GM18951 (cell line): ENCODE measurements at regions not wholly inside any gene's neighbourhood (a gene's known extent, or its start where the extent isn't known, plus 50 kb on each side); places are given as distances from the start of the nearest gene placed in this dataset.

Experiments used
- POLR2A ChIP-seq: IDR thresholded peaks from 4 replicates; pipeline ENCODE4 v1.6.1; 2011; ENCODE audit warnings: mild to moderate bottlenecking; ENCODE audit not compliant: insufficient read length, insufficient read depth; ENCODE audit errors: extremely low read depth
- in situ Hi-C: fragments of 300-500 bp; cut with MboI; formaldehyde crosslinking; loops from one replicate; pipeline ENCODE4 v1.12.0; 2022; ENCODE audit warnings: low sequenced_read_pairs, mixed read lengths, inconsistent platforms; ENCODE audit not compliant: unreplicated experiment

- in situ Hi-C loops, result no loop called here
Observed at GRCh38 chr10:78746155-78746763, 322.5 kb upstream of the ZMIZ1 start.

DNA sequence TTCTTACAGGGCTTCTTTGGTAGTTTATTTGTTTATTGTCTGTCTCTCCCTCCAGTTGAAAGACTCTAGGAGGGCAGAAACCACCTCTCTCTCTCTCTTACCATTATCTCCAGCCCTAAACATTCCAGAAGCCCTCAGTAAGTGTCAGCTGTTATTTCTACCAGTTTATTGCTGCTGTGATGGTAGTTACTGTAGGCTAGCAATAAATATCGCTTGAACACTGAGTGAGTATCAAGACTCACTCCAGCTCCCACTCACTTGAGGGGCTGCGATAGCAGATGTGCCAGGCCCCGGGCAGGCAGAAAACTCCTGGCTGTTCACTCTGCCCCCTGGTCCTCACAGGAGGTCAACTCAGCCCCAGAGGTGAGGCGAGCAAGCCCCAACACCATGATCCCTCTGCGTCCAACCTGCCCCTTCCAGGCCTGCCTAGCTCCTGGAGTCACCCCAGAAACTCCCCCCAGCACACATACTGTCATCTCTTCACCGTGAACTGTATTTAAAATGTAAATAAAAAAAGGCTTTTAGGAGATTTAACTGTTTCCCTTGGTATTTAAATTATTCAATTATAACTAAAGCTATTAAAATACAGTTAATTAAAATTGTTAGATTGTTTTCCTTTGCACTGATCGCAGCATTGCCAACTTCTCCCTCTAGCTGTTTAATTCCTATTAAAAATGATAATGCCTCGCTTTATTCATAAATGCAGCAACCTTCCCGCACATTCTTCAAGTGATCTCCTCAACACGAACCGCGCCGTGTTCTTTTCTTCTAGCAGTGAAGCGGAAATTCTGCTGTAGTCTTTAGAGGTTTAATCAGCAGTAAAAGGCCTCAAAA, 321.1 kb upstream of the ZMIZ1 start:
- no peak for TF ChIP-seq POLR2A
- in situ Hi-C loops, result no loop called here

More at GRCh38 chr10:78746155-78746763, 322.5 kb upstream of the ZMIZ1 start:
- TF ChIP-seq POLR2A, result no peak

- in situ Hi-C loops, result no loop called here
- TF ChIP-seq POLR2A, result no peak
Observed at GRCh38 chr10:78748235-78748533, 320.6 kb upstream of the ZMIZ1 start.

- TF ChIP-seq POLR2A, result no peak
- in situ Hi-C loops, result no loop called here
Observed at GRCh38 chr10:78749200-78749599, 319.6 kb upstream of the ZMIZ1 start.

GRCh38 chr10:78749898-78750297, 318.9 kb upstream of the ZMIZ1 start:
- no peak for TF ChIP-seq POLR2A
- in situ Hi-C loops, result no loop called here

GRCh38 chr10:78750418-78750817, 318.3 kb upstream of the ZMIZ1 start:
- TF ChIP-seq POLR2A, result no peak
- in situ Hi-C loops, result no loop called here

DNA sequence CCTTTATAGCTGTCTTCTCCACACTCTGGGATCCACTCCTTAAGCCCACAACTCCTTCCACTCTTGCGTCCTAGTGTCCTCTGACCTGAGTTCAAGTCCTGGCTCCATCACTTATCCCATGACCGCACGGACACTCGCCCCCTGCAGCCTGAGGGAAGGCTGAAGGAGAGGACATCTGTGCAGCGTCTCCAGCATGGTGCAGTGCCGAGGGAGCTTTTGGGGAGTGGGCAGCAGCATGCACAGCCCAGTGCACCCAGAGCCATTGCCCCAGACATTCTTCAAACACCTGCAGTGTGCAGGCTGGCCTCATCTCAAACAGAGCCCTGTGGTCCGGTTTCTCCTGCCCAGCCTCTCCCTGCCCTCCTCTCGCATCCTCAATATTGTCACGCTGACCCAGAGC, 317.1 kb upstream of the ZMIZ1 start:
- no peak for TF ChIP-seq POLR2A
- in situ Hi-C loops, result no loop called here

DNA sequence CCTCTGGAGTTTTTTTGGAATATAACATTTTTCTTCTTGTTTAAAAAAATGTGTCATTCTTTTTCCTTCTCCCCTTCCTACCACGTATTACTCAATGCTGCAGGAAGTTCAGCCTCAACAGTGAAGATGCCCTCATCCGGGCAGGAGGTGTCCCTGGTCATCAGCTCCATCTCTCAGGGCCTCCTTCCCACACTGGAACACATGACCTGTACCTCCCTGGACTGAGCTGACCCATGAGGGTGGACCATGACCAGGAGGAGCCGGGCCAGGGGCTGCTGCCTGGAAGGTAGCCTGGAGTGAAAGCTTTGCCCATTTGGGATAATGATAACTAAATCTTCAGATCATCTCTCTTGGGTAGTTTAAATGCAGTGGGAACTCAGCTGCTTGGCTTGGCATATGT, 316.5 kb upstream of the ZMIZ1 start:
- in situ Hi-C loops, result no loop called here
- no peak for TF ChIP-seq POLR2A

GRCh38 chr10:78752708-78753107, 316.1 kb upstream of the ZMIZ1 start:
- no peak for TF ChIP-seq POLR2A
- in situ Hi-C loops, result no loop called here

DNA sequence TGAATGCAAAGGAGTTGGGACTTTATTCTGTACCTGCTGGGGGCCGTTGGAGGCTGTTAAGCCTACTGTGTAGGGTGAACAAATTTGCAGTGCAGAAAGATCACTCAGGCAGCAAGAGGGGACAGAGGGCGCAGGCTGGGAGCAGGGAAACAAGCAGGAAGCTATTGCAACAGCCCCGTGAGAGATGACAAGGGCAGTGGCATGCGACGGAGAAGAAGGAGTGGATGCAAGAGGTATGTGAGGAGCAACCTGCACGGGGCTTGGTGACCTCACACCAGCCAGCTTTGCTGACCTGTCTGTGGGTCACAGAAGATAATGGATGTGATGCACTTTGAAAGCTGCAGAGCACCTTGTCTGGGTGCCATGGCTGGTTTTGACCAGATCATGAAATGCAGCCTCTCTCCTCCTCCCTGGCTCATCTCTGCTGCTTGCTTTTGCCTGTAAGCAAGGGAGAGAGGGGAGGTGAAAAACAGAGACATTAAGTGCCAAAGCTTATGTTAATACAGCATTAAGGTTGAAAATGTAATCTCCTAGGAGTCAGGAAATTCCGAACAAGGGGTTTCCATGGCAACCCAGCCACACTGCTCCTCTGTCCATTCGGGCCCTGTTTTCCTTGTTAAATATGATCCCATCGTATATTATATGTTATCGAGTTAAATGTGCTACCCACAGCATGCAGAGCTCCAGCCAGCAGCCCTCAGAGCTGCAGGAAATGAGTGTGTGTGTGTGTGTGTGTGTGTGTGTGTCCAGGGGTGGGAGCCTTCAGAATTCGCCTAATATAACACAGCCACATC, 314.3 kb upstream of the ZMIZ1 start:
- in situ Hi-C loops, result no loop called here

DNA sequence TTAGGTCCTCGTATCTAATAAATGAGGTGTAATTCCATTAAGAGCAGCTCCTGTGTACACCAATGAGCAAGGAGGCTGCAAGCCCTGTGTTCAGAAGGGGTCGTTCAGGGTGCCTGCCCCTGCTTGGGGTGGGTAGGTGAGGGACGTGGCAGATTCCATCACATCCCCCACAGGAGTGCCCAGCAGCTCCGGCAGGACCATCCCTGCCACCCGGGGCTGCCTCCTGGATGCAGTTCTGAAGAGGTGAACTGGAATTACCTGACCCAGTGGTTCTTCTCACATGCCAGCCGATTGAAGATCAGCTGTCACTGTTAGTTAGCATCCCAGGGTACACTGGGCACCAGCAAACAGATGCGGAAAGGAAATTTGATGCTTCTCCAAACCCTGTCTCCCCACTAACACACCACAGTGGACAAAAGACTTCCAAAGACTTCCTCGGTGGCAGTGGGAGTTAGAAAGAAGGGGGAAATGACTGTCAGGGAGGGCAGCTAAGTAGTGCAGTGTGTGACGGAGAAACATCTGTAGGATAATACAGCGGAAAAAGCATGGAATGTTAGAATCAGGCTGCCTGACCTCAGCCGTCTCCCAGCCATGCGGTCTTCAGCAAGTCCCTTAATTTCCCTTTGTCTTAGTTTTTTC, 313.6 kb upstream of the ZMIZ1 start:
- TF ChIP-seq POLR2A, result no peak
- in situ Hi-C loops, result no loop called here

More for the DNA sequence above, 314.3 kb upstream of the ZMIZ1 start:
- TF ChIP-seq POLR2A, result no peak

GRCh38 chr10:78755877-78756455, 312.8 kb upstream of the ZMIZ1 start:
- no peak for TF ChIP-seq POLR2A
- in situ Hi-C loops, result no loop called here
